ENCODE measurements at regions not wholly inside any gene's neighbourhood (a gene's known extent, or its start where the extent isn't known, plus 50 kb on each side); places are given as distances from the start of the nearest gene placed in this dataset.

- Histone ChIP-seq H3K36me3 (replicated peaks in 1 of 2; ENCODE audit: control insufficient read depth in 1 of 2, insufficient read depth in 2 of 2, low read length in 1 of 2) (no peaks in the 10 kb centered on the region), H2AFZ (ENCODE audit: low read depth) (no peak overlapping the region), H3K9me3 (no peaks in the 10 kb centered on the region), H3K4me1 (ENCODE audit: control insufficient read depth in 1 of 2, insufficient read depth in 2 of 2, low read depth in 1 of 2, low read length in 1 of 2) (no peaks in the 10 kb centered on the region), H3K79me2 (ENCODE audit: insufficient read depth) (no peaks in the 10 kb centered on the region), H4K20me1 (ENCODE audit: insufficient read depth) (no peaks in the 10 kb centered on the region), H3K4me3 (ENCODE audit: low read depth in 2 of 2, low read length in 1 of 2) (no peak overlapping the region), H3K9me2 (no peaks in the 10 kb centered on the region), H3K27ac (ENCODE audit: low read depth in 2 of 2, low read length in 1 of 2) (no peak overlapping the region), H3K27me3 (ENCODE audit: insufficient read depth) (no peaks in the 10 kb centered on the region), H3K4me2 (no peak overlapping the region), H3F3A (replicated peaks; ENCODE audit: insufficient read depth) (no peaks in the 10 kb centered on the region), H3K9ac (no peak overlapping the region)
- no peak for DNase-seq
- ChIA-PET POLR2A (no interaction called here), CTCF (no interaction called here)
- TF ChIP-seq RFX5 (IDR thresholded peaks at IDR 0.05; ENCODE audit: low read length), result no peak
- no peak for TF ChIP-seq RAD21 (IDR thresholded peaks at IDR 0.05; ENCODE audit: low read length)
- TF ChIP-seq, protein P1, sequence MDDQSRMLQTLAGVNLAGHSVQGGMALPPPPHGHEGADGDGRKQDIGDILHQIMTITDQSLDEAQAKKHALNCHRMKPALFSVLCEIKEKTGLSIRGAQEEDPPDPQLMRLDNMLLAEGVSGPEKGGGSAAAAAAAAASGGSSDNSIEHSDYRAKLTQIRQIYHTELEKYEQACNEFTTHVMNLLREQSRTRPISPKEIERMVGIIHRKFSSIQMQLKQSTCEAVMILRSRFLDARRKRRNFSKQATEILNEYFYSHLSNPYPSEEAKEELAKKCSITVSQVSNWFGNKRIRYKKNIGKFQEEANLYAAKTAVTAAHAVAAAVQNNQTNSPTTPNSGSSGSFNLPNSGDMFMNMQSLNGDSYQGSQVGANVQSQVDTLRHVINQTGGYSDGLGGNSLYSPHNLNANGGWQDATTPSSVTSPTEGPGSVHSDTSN (IDR thresholded peaks at IDR 0.05), result no peak
- TF ChIP-seq FOXJ3 (CRISPR knock-in tag; IDR thresholded peaks at IDR 0.05), result no peak
- TF ChIP-seq REST (IDR thresholded peaks at IDR 0.05; ENCODE audit: low read depth, low read length), result no peak
- no peak for TF ChIP-seq GABPA (IDR thresholded peaks at IDR 0.05; ENCODE audit: low read depth)
- TF ChIP-seq GATA2 (CRISPR knock-in tag; IDR thresholded peaks at IDR 0.05), result no peak
- TF ChIP-seq JUND (IDR thresholded peaks at IDR 0.05), result no peak
- TF ChIP-seq TCF12 (IDR thresholded peaks at IDR 0.05), result no peak
Observed at GRCh38 chr1:221841983-221842335, 100.1 kb upstream of the DUSP10 start.

GRCh38 chr1:221841251-221841982 lies 99.5 kb upstream of the DUSP10 start:
- no peak overlapping the region for H3K9ac ChIP-seq
- H4K20me1 ChIP-seq (ENCODE audit: insufficient read depth), result no peaks in the 10 kb centered on the region
- TF ChIP-seq MEF2A (IDR thresholded peaks at IDR 0.05; ENCODE audit: borderline replicate concordance, low read depth) (no peak), TCF12 (IDR thresholded peaks at IDR 0.05) (no peak), FOSL2 (IDR thresholded peaks at IDR 0.05; ENCODE audit: borderline replicate concordance, low read depth) (no peak), EP300 (IDR thresholded peaks at IDR 0.05; ENCODE audit: borderline replicate concordance in 1 of 2, low read depth in 1 of 2, low read length in 1 of 2) (no peak), NRF1 (IDR thresholded peaks at IDR 0.05; ENCODE audit: low read depth, low read length) (no peak), CHD2 (IDR thresholded peaks at IDR 0.05; ENCODE audit: low read length, partially characterized antibody) (no peak), ZBTB33 (IDR thresholded peaks at IDR 0.05; ENCODE audit: borderline replicate concordance, low read depth) (no peak)
- no peaks in the 10 kb centered on the region for H3F3A ChIP-seq (replicated peaks; ENCODE audit: insufficient read depth)
- H2AFZ ChIP-seq (ENCODE audit: low read depth), result no peak overlapping the region
- no peak overlapping the region for H3K27ac ChIP-seq (ENCODE audit: low read depth in 2 of 2, low read length in 1 of 2)
- CTCF ChIA-PET, result no interaction called here
- no peak for DNase-seq
- no peaks in the 10 kb centered on the region for H3K9me2 ChIP-seq
- no peaks in the 10 kb centered on the region for H3K27me3 ChIP-seq (ENCODE audit: insufficient read depth)
- H3K4me1 ChIP-seq (ENCODE audit: control insufficient read depth in 1 of 2, insufficient read depth in 2 of 2, low read depth in 1 of 2, low read length in 1 of 2), result no peaks in the 10 kb centered on the region
- H3K9me3 ChIP-seq, result no peaks in the 10 kb centered on the region
- H3K36me3 ChIP-seq (replicated peaks in 1 of 2; ENCODE audit: control insufficient read depth in 1 of 2, insufficient read depth in 2 of 2, low read length in 1 of 2), result no peaks in the 10 kb centered on the region
- no peak overlapping the region for H3K4me2 ChIP-seq
- no peak overlapping the region for H3K4me3 ChIP-seq (ENCODE audit: low read depth in 2 of 2, low read length in 1 of 2)
- POLR2A ChIA-PET, result no interaction called here
- no peaks in the 10 kb centered on the region for H3K79me2 ChIP-seq (ENCODE audit: insufficient read depth)
- WGBS (ENCODE audit: low lambda C conversion rate), result 67% methylated on average over 4 of the region's 4 CpGs
